GM19455 (cell line): ENCODE measurements at regions not wholly inside any gene's neighbourhood (a gene's known extent, or its start where the extent isn't known, plus 50 kb on each side); places are given as distances from the start of the nearest gene placed in this dataset.

ENCODE experiments used
- ATAC-seq: cut with Tn5 transposase; IDR thresholded peaks from one replicate; pipeline ENCODE4 v1.9.1; 2021; ENCODE audit not compliant: unreplicated experiment

- no peak for ATAC-seq
Observed at GRCh38 chr4:165666836-165667235, 206.2 kb upstream of the TLL1 start.

GRCh38 chr4:165667969-165668368 is 205.1 kb upstream of the TLL1 start:
- ATAC-seq = no peak

GRCh38 chr4:165668694-165669093 is 204.3 kb upstream of the TLL1 start:
- no peak for ATAC-seq

- no peak for ATAC-seq
Observed at GRCh38 chr4:165677081-165677480, 196.0 kb upstream of the TLL1 start.

GRCh38 chr4:165678236-165678935 is 194.7 kb upstream of the TLL1 start:
- no peak for ATAC-seq

- no peak for ATAC-seq
Observed at GRCh38 chr4:165678936-165679325, 194.1 kb upstream of the TLL1 start.

- no peak for ATAC-seq
Observed at GRCh38 chr4:165680821-165681220, 192.2 kb upstream of the TLL1 start.

- ATAC-seq = no peak
Observed at GRCh38 chr4:165682611-165683010, 190.4 kb upstream of the TLL1 start.

GRCh38 chr4:165684177-165684805 is 188.7 kb upstream of the TLL1 start:
- ATAC-seq = no peak

GRCh38 chr4:165686756-165687155 is 186.3 kb upstream of the TLL1 start:
- no peak for ATAC-seq

- no peak for ATAC-seq
Observed at GRCh38 chr4:165689159-165689558, 183.9 kb upstream of the TLL1 start.

- no peak for ATAC-seq
Observed at GRCh38 chr4:165692082-165692481, 181.0 kb upstream of the TLL1 start.

- ATAC-seq = no peak
Observed at GRCh38 chr4:165698272-165698671, 174.8 kb upstream of the TLL1 start.

- no peak for ATAC-seq
Observed at GRCh38 chr4:165699055-165699454, 174.0 kb upstream of the TLL1 start.

- no peak for ATAC-seq
Observed at GRCh38 chr4:165700855-165701254, 172.2 kb upstream of the TLL1 start.

GRCh38 chr4:165707128-165707527 is 165.9 kb upstream of the TLL1 start:
- ATAC-seq = no peak

GRCh38 chr4:165709516-165709915 is 163.5 kb upstream of the TLL1 start:
- no peak for ATAC-seq

- ATAC-seq = no peak
Observed at GRCh38 chr4:165709973-165710526, 163.0 kb upstream of the TLL1 start.

GRCh38 chr4:165711436-165711835 is 161.6 kb upstream of the TLL1 start:
- ATAC-seq = no peak

GRCh38 chr4:165711912-165712311 is 161.1 kb upstream of the TLL1 start:
- ATAC-seq = no peak

- no peak for ATAC-seq
Observed at GRCh38 chr4:165714650-165715049, 158.4 kb upstream of the TLL1 start.

- no peak for ATAC-seq
Observed at GRCh38 chr4:165715211-165715610, 157.8 kb upstream of the TLL1 start.

GRCh38 chr4:165715989-165716388 is 157.0 kb upstream of the TLL1 start:
- ATAC-seq = no peak
